ENCODE measurements at regions not wholly inside any gene's neighbourhood (a gene's known extent, or its start where the extent isn't known, plus 50 kb on each side); places are given as distances from the start of the nearest gene placed in this dataset.

- H3K9me3 ChIP-seq (ENCODE audit: control insufficient read depth in 2 of 2, insufficient read depth in 1 of 2, low read depth in 1 of 2, low read length in 1 of 2) = no peaks in the 10 kb centered on the region
- FAIRE-seq (no peak), DNase-seq (no peak)
- no peak overlapping the region for H3K27ac ChIP-seq (ENCODE audit: low read depth in 1 of 3, low read length in 2 of 3)
- no peaks in the 10 kb centered on the region for H3K36me3 ChIP-seq (ENCODE audit: control insufficient read depth in 3 of 3, insufficient read depth in 2 of 3, low read depth in 1 of 3, low read length in 3 of 3)
- H3K27me3 ChIP-seq (ENCODE audit: control insufficient read depth in 3 of 3, insufficient read depth in 3 of 3, low read length in 3 of 3) = no peaks in the 10 kb centered on the region
- 82 to 87% (median 84%) methylated on average over 4 of the region's 4 CpGs for WGBS, 3 donors
- no peaks in the 10 kb centered on the region for H3K4me1 ChIP-seq (ENCODE audit: control insufficient read depth in 3 of 3, insufficient read depth in 2 of 3, low read depth in 1 of 3, low read length in 2 of 3)
- no peak overlapping the region for H3K4me3 ChIP-seq (ENCODE audit: low read depth in 1 of 3, low read length in 3 of 3)
Observed at GRCh38 chr11:109073032-109073822, 348.8 kb upstream of the C11orf87 start.

GRCh38 chr11:109075976-109076375 lies 346.0 kb upstream of the C11orf87 start:
- Histone ChIP-seq H3K27ac (ENCODE audit: low read depth in 1 of 3, low read length in 2 of 3) (no peak overlapping the region), H3K36me3 (ENCODE audit: control insufficient read depth in 3 of 3, insufficient read depth in 2 of 3, low read depth in 1 of 3, low read length in 3 of 3) (no peaks in the 10 kb centered on the region), H3K4me1 (ENCODE audit: control insufficient read depth in 3 of 3, insufficient read depth in 2 of 3, low read depth in 1 of 3, low read length in 2 of 3) (no peaks in the 10 kb centered on the region), H3K9me3 (ENCODE audit: control insufficient read depth in 2 of 2, insufficient read depth in 1 of 2, low read depth in 1 of 2, low read length in 1 of 2) (no peaks in the 10 kb centered on the region), H3K27me3 (ENCODE audit: control insufficient read depth in 3 of 3, insufficient read depth in 3 of 3, low read length in 3 of 3) (no peaks in the 10 kb centered on the region), H3K4me3 (ENCODE audit: low read depth in 1 of 3, low read length in 3 of 3) (no peak overlapping the region)
- no peak for DNase-seq
- no peak for FAIRE-seq
- WGBS, 3 donors = 80 to 81% (median 81%) methylated on average over 2 of the region's 2 CpGs

GRCh38 chr11:109076870-109077269 lies 345.1 kb upstream of the C11orf87 start:
- H3K4me3 ChIP-seq (ENCODE audit: low read depth in 1 of 3, low read length in 3 of 3) = no peak overlapping the region
- FAIRE-seq (no peak), DNase-seq (no peak)
- 66 to 82% (median 79%) methylated on average over 2 of the region's 2 CpGs for WGBS, 3 donors
- no peaks in the 10 kb centered on the region for H3K9me3 ChIP-seq (ENCODE audit: control insufficient read depth in 2 of 2, insufficient read depth in 1 of 2, low read depth in 1 of 2, low read length in 1 of 2)
- H3K4me1 ChIP-seq (ENCODE audit: control insufficient read depth in 3 of 3, insufficient read depth in 2 of 3, low read depth in 1 of 3, low read length in 2 of 3) = no peaks in the 10 kb centered on the region
- no peaks in the 10 kb centered on the region for H3K36me3 ChIP-seq (ENCODE audit: control insufficient read depth in 3 of 3, insufficient read depth in 2 of 3, low read depth in 1 of 3, low read length in 3 of 3)
- H3K27ac ChIP-seq (ENCODE audit: low read depth in 1 of 3, low read length in 2 of 3) = no peak overlapping the region
- H3K27me3 ChIP-seq (ENCODE audit: control insufficient read depth in 3 of 3, insufficient read depth in 3 of 3, low read length in 3 of 3) = no peaks in the 10 kb centered on the region

GRCh38 chr11:109077291-109077920 lies 344.6 kb upstream of the C11orf87 start:
- Histone ChIP-seq H3K27ac (ENCODE audit: low read depth in 1 of 3, low read length in 2 of 3) (no peak overlapping the region), H3K36me3 (ENCODE audit: control insufficient read depth in 3 of 3, insufficient read depth in 2 of 3, low read depth in 1 of 3, low read length in 3 of 3) (no peaks in the 10 kb centered on the region), H3K4me3 (ENCODE audit: low read depth in 1 of 3, low read length in 3 of 3) (no peak overlapping the region), H3K4me1 (ENCODE audit: control insufficient read depth in 3 of 3, insufficient read depth in 2 of 3, low read depth in 1 of 3, low read length in 2 of 3) (no peaks in the 10 kb centered on the region), H3K27me3 (ENCODE audit: control insufficient read depth in 3 of 3, insufficient read depth in 3 of 3, low read length in 3 of 3) (no peaks in the 10 kb centered on the region), H3K9me3 (ENCODE audit: control insufficient read depth in 2 of 2, insufficient read depth in 1 of 2, low read depth in 1 of 2, low read length in 1 of 2) (no peaks in the 10 kb centered on the region)
- DNase-seq (no peak), FAIRE-seq (no peak)
- WGBS, 3 donors = 68 to 84% (median 77%) methylated on average over 3 of the region's 3 CpGs

- H3K36me3 ChIP-seq (ENCODE audit: control insufficient read depth in 3 of 3, insufficient read depth in 2 of 3, low read depth in 1 of 3, low read length in 3 of 3) = no peaks in the 10 kb centered on the region
- H3K4me1 ChIP-seq (ENCODE audit: control insufficient read depth in 3 of 3, insufficient read depth in 2 of 3, low read depth in 1 of 3, low read length in 2 of 3) = no peaks in the 10 kb centered on the region
- FAIRE-seq (no peak), DNase-seq (no peak)
- no peaks in the 10 kb centered on the region for H3K27me3 ChIP-seq (ENCODE audit: control insufficient read depth in 3 of 3, insufficient read depth in 3 of 3, low read length in 3 of 3)
- no peaks in the 10 kb centered on the region for H3K9me3 ChIP-seq (ENCODE audit: control insufficient read depth in 2 of 2, insufficient read depth in 1 of 2, low read depth in 1 of 2, low read length in 1 of 2)
- WGBS, 3 donors = 68 to 75% (median 73%) methylated on average over 5 of the region's 5 CpGs
- no peak overlapping the region for H3K27ac ChIP-seq (ENCODE audit: low read depth in 1 of 3, low read length in 2 of 3)
- H3K4me3 ChIP-seq (ENCODE audit: low read depth in 1 of 3, low read length in 3 of 3) = no peak overlapping the region
Observed at GRCh38 chr11:109085708-109086373, 336.1 kb upstream of the C11orf87 start.

GRCh38 chr11:109086931-109087330 lies 335.1 kb upstream of the C11orf87 start:
- Histone ChIP-seq H3K27ac (ENCODE audit: low read depth in 1 of 3, low read length in 2 of 3) (no peak overlapping the region), H3K4me1 (ENCODE audit: control insufficient read depth in 3 of 3, insufficient read depth in 2 of 3, low read depth in 1 of 3, low read length in 2 of 3) (no peaks in the 10 kb centered on the region), H3K36me3 (ENCODE audit: control insufficient read depth in 3 of 3, insufficient read depth in 2 of 3, low read depth in 1 of 3, low read length in 3 of 3) (no peaks in the 10 kb centered on the region), H3K9me3 (ENCODE audit: control insufficient read depth in 2 of 2, insufficient read depth in 1 of 2, low read depth in 1 of 2, low read length in 1 of 2) (no peaks in the 10 kb centered on the region), H3K27me3 (ENCODE audit: control insufficient read depth in 3 of 3, insufficient read depth in 3 of 3, low read length in 3 of 3) (no peaks in the 10 kb centered on the region), H3K4me3 (ENCODE audit: low read depth in 1 of 3, low read length in 3 of 3) (no peak overlapping the region)
- no peak for FAIRE-seq
- 54 to 83% (median 78%) methylated on average over 1 of the region's 1 CpG for WGBS, 3 donors
- DNase-seq = no peak

GRCh38 chr11:109088086-109088485 lies 333.9 kb upstream of the C11orf87 start:
- DNase-seq (no peak), FAIRE-seq (no peak)
- no peak overlapping the region for H3K4me3 ChIP-seq (ENCODE audit: low read depth in 1 of 3, low read length in 3 of 3)
- H3K9me3 ChIP-seq (ENCODE audit: control insufficient read depth in 2 of 2, insufficient read depth in 1 of 2, low read depth in 1 of 2, low read length in 1 of 2) = no peaks in the 10 kb centered on the region
- H3K36me3 ChIP-seq (ENCODE audit: control insufficient read depth in 3 of 3, insufficient read depth in 2 of 3, low read depth in 1 of 3, low read length in 3 of 3) = no peaks in the 10 kb centered on the region
- no peak overlapping the region for H3K27ac ChIP-seq (ENCODE audit: low read depth in 1 of 3, low read length in 2 of 3)
- H3K27me3 ChIP-seq (ENCODE audit: control insufficient read depth in 3 of 3, insufficient read depth in 3 of 3, low read length in 3 of 3) = no peaks in the 10 kb centered on the region
- H3K4me1 ChIP-seq (ENCODE audit: control insufficient read depth in 3 of 3, insufficient read depth in 2 of 3, low read depth in 1 of 3, low read length in 2 of 3) = no peaks in the 10 kb centered on the region
- 74 to 79% (median 79%) methylated on average over 2 of the region's 2 CpGs for WGBS, 3 donors

GRCh38 chr11:109089144-109089543 lies 332.8 kb upstream of the C11orf87 start:
- DNase-seq (no peak), FAIRE-seq (no peak)
- Histone ChIP-seq H3K4me1 (ENCODE audit: control insufficient read depth in 3 of 3, insufficient read depth in 2 of 3, low read depth in 1 of 3, low read length in 2 of 3) (no peaks in the 10 kb centered on the region), H3K9me3 (ENCODE audit: control insufficient read depth in 2 of 2, insufficient read depth in 1 of 2, low read depth in 1 of 2, low read length in 1 of 2) (no peaks in the 10 kb centered on the region), H3K4me3 (ENCODE audit: low read depth in 1 of 3, low read length in 3 of 3) (no peak overlapping the region), H3K27me3 (ENCODE audit: control insufficient read depth in 3 of 3, insufficient read depth in 3 of 3, low read length in 3 of 3) (no peaks in the 10 kb centered on the region), H3K36me3 (ENCODE audit: control insufficient read depth in 3 of 3, insufficient read depth in 2 of 3, low read depth in 1 of 3, low read length in 3 of 3) (no peaks in the 10 kb centered on the region), H3K27ac (ENCODE audit: low read depth in 1 of 3, low read length in 2 of 3) (no peak overlapping the region)
- WGBS, 3 donors = 50 to 62% (median 59%) methylated on average over 2 of the region's 2 CpGs
